Suprapubic skin (tissue), 4 donors: ENCODE measurements at regions not wholly inside any gene's neighbourhood (a gene's known extent, or its start where the extent isn't known, plus 50 kb on each side); places are given as distances from the start of the nearest gene placed in this dataset.

Experiments
- DNase-seq, 2 donors: peaks; one replicate each; pipeline ENCODE4 v3.0.0-alpha.2; 2019; ENCODE audit warnings: low spot score in 2 of 2
- H3K27ac ChIP-seq: fragments of 200-600 bp; sonication (generic); one replicate; pipeline ENCODE4 v1.5.1; 2019
- H3K27me3 ChIP-seq: fragments of 200-600 bp; sonication (generic); one replicate; pipeline ENCODE4 v1.5.1; 2019
- H3K36me3 ChIP-seq: fragments of 200-600 bp; sonication (generic); one replicate; pipeline ENCODE4 v1.5.1; 2019
- H3K4me1 ChIP-seq: fragments of 200-600 bp; sonication (generic); one replicate; pipeline ENCODE4 v1.5.1; 2019
- H3K4me3 ChIP-seq: fragments of 200-600 bp; sonication (generic); one replicate; pipeline ENCODE4 v1.5.1; 2019; ENCODE audit warnings: mild to moderate bottlenecking
- H3K9me3 ChIP-seq: fragments of 200-600 bp; sonication (generic); one replicate; pipeline ENCODE4 v1.5.1; 2019
- CTCF ChIP-seq, 2 donors: fragments of 200-600 bp in 1 of 2; fragments of 450-650 bp in 1 of 2; sonication (generic) in 1 of 2; IDR thresholded peaks; one replicate each; pipeline ENCODE4 v1.5.1; 2016 to 2019; ENCODE audit warnings: antibody characterized with exemption in 2 of 2, mild to moderate bottlenecking in 1 of 2, moderate library complexity in 1 of 2
- EP300 ChIP-seq: sonication (generic); formaldehyde crosslinking; IDR thresholded peaks from one replicate; pipeline ENCODE4 v1.6.1; 2017; ENCODE audit warnings: antibody characterized with exemption
- POLR2A ChIP-seq, 2 donors: fragments of 450-650 bp; IDR thresholded peaks; one replicate each; pipeline ENCODE4 v1.6.1; 2017; ENCODE audit warnings: antibody characterized with exemption in 2 of 2, mild to moderate bottlenecking in 2 of 2, moderate library complexity in 2 of 2
- POLR2AphosphoS5 ChIP-seq, 3 donors: sonication (generic); formaldehyde crosslinking; IDR thresholded peaks; one replicate each; pipeline ENCODE4 v1.6.1; 2017; ENCODE audit warnings: antibody characterized with exemption in 3 of 3
- WGBS: methylation state at CpG from one replicate; pipeline ENCODE4 v1.1.5; 2018; 5-methylcytosine and 5-hydroxymethylcytosine counted together

GRCh38 chr12:90572778-90573177 lies 382.2 kb downstream of the CCER1 start:
- Histone ChIP-seq H3K4me3 (no peak overlapping the region), H3K4me1 (peaks cover 9% of the 10 kb centered on the region), H3K36me3 (no peaks in the 10 kb centered on the region), H3K27ac (no peak overlapping the region), H3K9me3 (no peaks in the 10 kb centered on the region), H3K27me3 (no peaks in the 10 kb centered on the region)
- 0% methylated on average over 1 of the region's 1 CpG for WGBS
- no peak for TF ChIP-seq CTCF (IDR thresholded peaks at IDR 0.05)
- TF ChIP-seq POLR2AphosphoS5 (IDR thresholded peaks at IDR 0.05), result no peak
- TF ChIP-seq POLR2A (IDR thresholded peaks at IDR 0.05), result no peak
- TF ChIP-seq EP300, result no peak
- DNase-seq, result no peak

- Histone ChIP-seq H3K4me1 (no peaks in the 10 kb centered on the region), H3K4me3 (no peak overlapping the region), H3K27ac (no peak overlapping the region), H3K9me3 (peaks cover 6% of the 10 kb centered on the region), H3K36me3 (no peaks in the 10 kb centered on the region), H3K27me3 (no peaks in the 10 kb centered on the region)
- TF ChIP-seq CTCF (IDR thresholded peaks at IDR 0.05) (no peak), POLR2A (IDR thresholded peaks at IDR 0.05) (no peak), POLR2AphosphoS5 (IDR thresholded peaks at IDR 0.05) (no peak), EP300 (no peak)
- DNase-seq, result no peak
- 58% methylated on average over 1 of the region's 1 CpG for WGBS
These were observed 385.3 kb downstream of the CCER1 start for GRCh38 chr12:90569685-90570084.

- no peak for DNase-seq
- Histone ChIP-seq H3K27ac (no peak overlapping the region), H3K36me3 (no peaks in the 10 kb centered on the region), H3K4me3 (no peak overlapping the region), H3K4me1 (no peaks in the 10 kb centered on the region), H3K27me3 (no peaks in the 10 kb centered on the region), H3K9me3 (peaks cover 6% of the 10 kb centered on the region)
- TF ChIP-seq POLR2AphosphoS5 (IDR thresholded peaks at IDR 0.05) (no peak), POLR2A (IDR thresholded peaks at IDR 0.05) (no peak), CTCF (IDR thresholded peaks at IDR 0.05) (no peak), EP300 (no peak)
These were observed 392.3 kb downstream of the CCER1 start for GRCh38 chr12:90562671-90563070.

GRCh38 chr12:90548595-90548994 lies 406.4 kb downstream of the CCER1 start:
- no peak overlapping the region for H3K27ac ChIP-seq
- no peak overlapping the region for H3K4me3 ChIP-seq
- no peaks in the 10 kb centered on the region for H3K27me3 ChIP-seq
- H3K9me3 ChIP-seq, result no peaks in the 10 kb centered on the region
- no peaks in the 10 kb centered on the region for H3K4me1 ChIP-seq
- DNase-seq, result no peak
- TF ChIP-seq CTCF (IDR thresholded peaks at IDR 0.05) (no peak), POLR2AphosphoS5 (IDR thresholded peaks at IDR 0.05) (no peak), EP300 (no peak), POLR2A (IDR thresholded peaks at IDR 0.05) (no peak)
- no peaks in the 10 kb centered on the region for H3K36me3 ChIP-seq
- 81% methylated on average over 1 of the region's 1 CpG for WGBS

GRCh38 chr12:90546511-90546910 lies 408.5 kb downstream of the CCER1 start:
- no peak for TF ChIP-seq POLR2A (IDR thresholded peaks at IDR 0.05)
- TF ChIP-seq EP300, result no peak
- no peak for DNase-seq
- WGBS, result 65% methylated on average over 3 of the region's 3 CpGs
- Histone ChIP-seq H3K27ac (no peak overlapping the region), H3K27me3 (no peaks in the 10 kb centered on the region), H3K36me3 (no peaks in the 10 kb centered on the region), H3K9me3 (no peaks in the 10 kb centered on the region), H3K4me3 (no peak overlapping the region), H3K4me1 (no peaks in the 10 kb centered on the region)

GRCh38 chr12:90543841-90544240 lies 411.1 kb downstream of the CCER1 start:
- WGBS, result 86% methylated on average over 4 of the region's 4 CpGs
- Histone ChIP-seq H3K9me3 (no peaks in the 10 kb centered on the region), H3K27me3 (no peaks in the 10 kb centered on the region), H3K27ac (no peak overlapping the region), H3K36me3 (no peaks in the 10 kb centered on the region), H3K4me3 (no peak overlapping the region), H3K4me1 (no peaks in the 10 kb centered on the region)
- no peak for DNase-seq
- TF ChIP-seq POLR2A (IDR thresholded peaks at IDR 0.05), result no peak
- no peak for TF ChIP-seq POLR2AphosphoS5 (IDR thresholded peaks at IDR 0.05)
- TF ChIP-seq CTCF (IDR thresholded peaks at IDR 0.05), result no peak
- no peak for TF ChIP-seq EP300
